K562 (cell line): ENCODE measurements at regions not wholly inside any gene's neighbourhood (a gene's known extent, or its start where the extent isn't known, plus 50 kb on each side); places are given as distances from the start of the nearest gene placed in this dataset.

Source experiments
- ATF4 ChIP-seq: fragments of 450-650 bp; formaldehyde crosslinking; IDR thresholded peaks from 2 replicates; pipeline ENCODE4 v1.4.0; 2022; ENCODE audit warnings: mild to moderate bottlenecking, moderate library complexity
- CEBPB ChIP-seq: fragments of 450-650 bp; IDR thresholded peaks from 2 replicates; pipeline ENCODE4 v1.6.1; 2016; ENCODE audit warnings: missing genetic modification characterization, missing compliant biosample characterization
- CTCFL ChIP-seq: IDR thresholded peaks from 2 replicates; pipeline ENCODE4 v1.6.1; 2011; ENCODE audit warnings: borderline replicate concordance, low read depth, mild to moderate bottlenecking, moderate library complexity, low read length; ENCODE audit not compliant: insufficient read depth, poor library complexity, severe bottlenecking
- ELF4 ChIP-seq: fragments of 450-650 bp; formaldehyde crosslinking; IDR thresholded peaks from 2 replicates; pipeline ENCODE4 v1.4.0; 2022; ENCODE audit warnings: missing genetic modification characterization
- ETV5 ChIP-seq: sonication (generic); formaldehyde crosslinking; IDR thresholded peaks from 2 replicates; pipeline ENCODE4 v1.4.0; 2020; ENCODE audit warnings: low read depth, mild to moderate bottlenecking, missing genetic modification reagents
- FOXA1 ChIP-seq: fragments of 450-650 bp; IDR thresholded peaks from 2 replicates; pipeline ENCODE4 v1.6.1; 2016; ENCODE audit warnings: mild to moderate bottlenecking, borderline replicate concordance
- FOXP1 ChIP-seq: sonication (generic); formaldehyde crosslinking; IDR thresholded peaks from 2 replicates; pipeline ENCODE4 v1.8.0; 2022; ENCODE audit warnings: mild to moderate bottlenecking, missing genetic modification reagents
- GTF2F1 ChIP-seq: IDR thresholded peaks from 2 replicates; pipeline ENCODE4 v1.6.1; 2011; ENCODE audit warnings: low read depth, low read length, improper control_type of control experiment
- HDAC3 ChIP-seq: fragments of 450-650 bp; IDR thresholded peaks from 2 replicates; pipeline ENCODE4 v1.6.1; 2018; ENCODE audit warnings: borderline replicate concordance, mild to moderate bottlenecking, moderate library complexity; ENCODE audit not compliant: partially characterized antibody
- MAZ ChIP-seq, 2 experiments: fragments of 450-650 bp in 1 of 2; sonication (generic) in 1 of 2; formaldehyde crosslinking; IDR thresholded peaks in 1 of 2; conservative IDR thresholded peaks in 1 of 2; 2 replicates each; pipeline versions ENCODE4 v1.4.0 to v1.5.0; 2020; ENCODE audit warnings: mild to moderate bottlenecking in 1 of 2, missing genetic modification reagents in 1 of 2
- MCM3 ChIP-seq: fragments of 450-650 bp; IDR thresholded peaks from 2 replicates; pipeline ENCODE4 v1.6.1; 2016
- MEF2A ChIP-seq: IDR thresholded peaks from 2 replicates; pipeline ENCODE4 v1.6.1; 2011; ENCODE audit warnings: low read depth, mild to moderate bottlenecking, low read length, moderate library complexity; ENCODE audit not compliant: control insufficient read depth
- MLLT1 ChIP-seq, 2 experiments: fragments of 450-650 bp; IDR thresholded peaks; 2 replicates each; pipeline ENCODE4 v1.6.1; 2016
- NCOR1 ChIP-seq: fragments of 450-650 bp; IDR thresholded peaks from 2 replicates; pipeline ENCODE4 v1.6.1; 2016; ENCODE audit warnings: mild to moderate bottlenecking, moderate library complexity
- NONO ChIP-seq, 2 experiments: fragments of 200-400 bp in 1 of 2; fragments of 450-650 bp in 1 of 2; formaldehyde crosslinking in 1 of 2; IDR thresholded peaks; 2 replicates each; pipeline ENCODE4 v1.6.1; 2017; ENCODE audit warnings: low read depth in 2 of 2, mild to moderate bottlenecking in 2 of 2, moderate library complexity in 2 of 2, low read length in 1 of 2
- POLR2B ChIP-seq: fragments of 450-650 bp; IDR thresholded peaks from 2 replicates; pipeline ENCODE4 v1.6.1; 2018; ENCODE audit warnings: low read depth; ENCODE audit not compliant: partially characterized antibody
- RBM34 ChIP-seq: fragments of 200-400 bp; formaldehyde crosslinking; IDR thresholded peaks from 2 replicates; pipeline ENCODE4 v1.6.1; 2018; ENCODE audit warnings: low read length, borderline replicate concordance; ENCODE audit not compliant: insufficient read depth
- SIRT6 ChIP-seq: IDR thresholded peaks from one replicate; pipeline ENCODE4 v1.6.1; 2012; ENCODE audit warnings: low read depth, mild to moderate bottlenecking, control low read depth, inconsistent platforms, low read length, moderate library complexity
- SMAD2 ChIP-seq: fragments of 150-350 bp; IDR thresholded peaks from 2 replicates; pipeline ENCODE4 v1.6.1; 2014; ENCODE audit warnings: low read depth, mild to moderate bottlenecking, low read length
- SRSF7 ChIP-seq: fragments of 200-400 bp; formaldehyde crosslinking; optimal IDR thresholded peaks from 2 replicates; pipeline ENCODE3; 2017; ENCODE audit warnings: mild to moderate bottlenecking, low read depth, low read length
- TARDBP ChIP-seq: fragments of 450-650 bp; IDR thresholded peaks from 2 replicates; pipeline ENCODE4 v1.6.1; 2016
- TCF3 ChIP-seq: sonication (generic); formaldehyde crosslinking; IDR thresholded peaks from 2 replicates; pipeline ENCODE4 v1.4.0; 2020; ENCODE audit warnings: mild to moderate bottlenecking, missing genetic modification reagents
- TEAD4 ChIP-seq, 2 experiments: sonication (generic) in 1 of 2; formaldehyde crosslinking in 1 of 2; IDR thresholded peaks; 2 replicates each; pipeline versions ENCODE4 v1.6.1 to v1.8.0; 2012 to 2022; ENCODE audit warnings: borderline replicate concordance in 1 of 2, inconsistent platforms in 1 of 2, low read length in 1 of 2, mild to moderate bottlenecking in 1 of 2, missing genetic modification reagents in 1 of 2
- TFAM ChIP-seq: fragments of 250-450 bp; sonication (Bioruptor Pico); conservative IDR thresholded peaks from 2 replicates; pipeline ENCODE4 v1.5.0; 2021; ENCODE audit warnings: mild to moderate bottlenecking, moderate library complexity
- ZKSCAN3 ChIP-seq: fragments of 250-450 bp; sonication (Bioruptor Pico); IDR thresholded peaks from 2 replicates; pipeline ENCODE4 v1.4.0; 2020
- ZNF707 ChIP-seq: fragments of 250-450 bp; sonication (Bioruptor Pico); conservative IDR thresholded peaks from 2 replicates; pipeline ENCODE4 v1.8.0; 2022; ENCODE audit warnings: inconsistent platforms, mild to moderate bottlenecking, moderate library complexity

GRCh38 chr4:10239982-10240654 lies 123.5 kb upstream of the WDR1 start (continued):
- TF ChIP-seq ATF4 (CRISPR knock-in tag) (no peak; the same call in 1 of the 2 replicates), ZKSCAN3 (CRISPR knock-in tag) (no peak), FOXP1 (CRISPR knock-in tag) (no peak), ZNF707 (CRISPR knock-in tag) (0 out of 2 replicates have a peak, but pooled peaks have one; percentile 16), MEF2A (no peak), TEAD4 (IDR thresholded peaks at IDR 0.05; ENCODE audit: low read length) (peak; percentile 78), TEAD4 (CRISPR knock-in tag; IDR thresholded peaks at IDR 0.05; ENCODE audit: borderline replicate concordance) (no peak), ELF4 (CRISPR knock-in tag) (0 out of 2 replicates have a peak, but pooled peaks have one; percentile 3), MCM3 (no peak), SIRT6 (no peak), MLLT1 (IDR thresholded peaks at IDR 0.05) (no peak), TFAM (CRISPR knock-in tag) (no peak), SMAD2 (no peak), POLR2B (no peak), NONO (IDR thresholded peaks at IDR 0.05; ENCODE audit: low read depth in 2 of 2, low read length in 1 of 2) (no peak), RBM34 (no peak), CEBPB (tag) (no peak), TARDBP (no peak), CTCFL (no peak), HDAC3 (peak; percentile 54), NCOR1 (peak; percentile 74), SRSF7 (no peak), TCF3 (peak; percentile 60), ETV5 (CRISPR knock-in tag) (no peak), MAZ (CRISPR knock-in tag; conservative IDR thresholded peaks at IDR 0.05 in 1 of 2, IDR thresholded peaks at IDR 0.05 in 1 of 2) (0 out of 4 replicates have a peak, but pooled peaks of 1 of the 2 experiments have one; percentile 29), GTF2F1 (no peak), FOXA1 (no peak)
